ENCODE measurements at regions not wholly inside any gene's neighbourhood (a gene's known extent, or its start where the extent isn't known, plus 50 kb on each side); places are given as distances from the start of the nearest gene placed in this dataset.

- no peak for TF ChIP-seq ZNF384 (IDR thresholded peaks at IDR 0.05; ENCODE audit: borderline replicate concordance, low read depth, low read length)
- no peak for TF ChIP-seq POLR2AphosphoS2 (IDR thresholded peaks at IDR 0.05; ENCODE audit: low read depth, low read length)
- TF ChIP-seq RBBP5 (conservative IDR thresholded peaks at IDR 0.05) = no peak
- no peak for TF ChIP-seq ZZZ3 (IDR thresholded peaks at IDR 0.05; ENCODE audit: control insufficient read depth, insufficient read length, low read depth)
Observed at GRCh38 chr14:86780461-86780860, 1212.5 kb downstream of the GALC start (continued).

DNA sequence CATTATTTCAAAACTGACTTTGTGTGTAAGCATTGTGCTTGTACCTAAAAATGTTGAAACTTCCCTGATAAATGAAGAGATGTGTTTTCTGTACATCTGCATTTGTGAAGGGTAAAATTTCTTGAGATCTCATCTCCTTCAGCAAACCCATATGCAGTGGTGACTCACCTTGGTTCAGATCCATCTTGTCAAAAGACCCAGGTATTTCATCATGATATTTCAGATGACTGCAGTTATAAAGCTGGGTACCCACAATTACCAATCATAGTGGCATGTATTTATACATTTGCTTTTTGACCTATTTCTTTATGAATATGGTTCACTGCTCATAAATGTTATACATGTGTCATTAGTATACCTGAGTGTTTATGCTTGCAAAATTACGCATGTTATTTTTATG is 1213.6 kb downstream of the GALC start:
- Histone ChIP-seq H3K9ac (ENCODE audit: control insufficient read depth, insufficient read depth, low read length) (no peak overlapping the region), H3K4me3 (no peak overlapping the region), H3K4me1 (ENCODE audit: control insufficient read depth, insufficient read depth, low read length) (no peaks in the 10 kb centered on the region), H3K79me2 (ENCODE audit: control insufficient read depth, insufficient read depth, low read length) (no peaks in the 10 kb centered on the region), H4K20me1 (ENCODE audit: control insufficient read depth, insufficient read depth) (no peaks in the 10 kb centered on the region), H3K27ac (ENCODE audit: control insufficient read depth, insufficient read depth) (no peak overlapping the region), H3K9me3 (replicated peaks; ENCODE audit: control insufficient read depth, insufficient read depth, low read length) (no peaks in the 10 kb centered on the region), H2AFZ (ENCODE audit: control insufficient read depth, low read depth, low read length) (no peak overlapping the region), H3K36me3 (ENCODE audit: control insufficient read depth in 2 of 2, insufficient read depth in 2 of 2, low read length in 1 of 2) (no peaks in the 10 kb centered on the region), H3K27me3 (replicated peaks in 1 of 2; ENCODE audit: control insufficient read depth in 2 of 2, insufficient read depth in 2 of 2, low read length in 1 of 2) (no peaks in the 10 kb centered on the region), H3K4me2 (ENCODE audit: control insufficient read depth, insufficient read depth) (no peak overlapping the region)
- in situ Hi-C loops (cut with MboI) (no loop called here), intact Hi-C loops (cut with micrococcal nuclease; ENCODE audit: unreplicated experiment) (no loop called here)
- DNase-seq (ENCODE audit: low read depth, low spot score) (no peak), FAIRE-seq (no peak), ATAC-seq (no peak)
- no peak for TF ChIP-seq PAX5 (IDR thresholded peaks at IDR 0.05; ENCODE audit: borderline replicate concordance, low read depth, low read length)
- POLR2A ChIA-PET = no interaction called here
- BruUV-seq (replicated peaks) = no TSS peak
- 5% methylated on average over 1 of the region's 1 CpG for WGBS (ENCODE audit: insufficient coverage, insufficient replicate concordance, low lambda C conversion rate, missing lambda C conversion rate)
- CTCF ChIA-PET = no interaction called here
- SMC1A ChIA-PET (ENCODE audit: uncharacterized antibody, unreplicated experiment) = interaction anchor here (1.6 kb wide), 1 partner anchor 11 kb away, joined by 4 read pairs; no protein-coding TSS in a partner anchor
- RAD21 ChIA-PET (ENCODE audit: unreplicated experiment) = interaction anchor here (1.6 kb wide), 1 partner anchor 11 kb away, joined by 3 read pairs; no protein-coding TSS in a partner anchor

- Histone ChIP-seq H3K36me3 (ENCODE audit: control insufficient read depth in 2 of 2, insufficient read depth in 2 of 2, low read length in 1 of 2) (no peaks in the 10 kb centered on the region), H3K9me3 (replicated peaks; ENCODE audit: control insufficient read depth, insufficient read depth, low read length) (no peaks in the 10 kb centered on the region), H3K27ac (ENCODE audit: control insufficient read depth, insufficient read depth) (no peak overlapping the region), H4K20me1 (ENCODE audit: control insufficient read depth, insufficient read depth) (no peaks in the 10 kb centered on the region), H3K4me2 (ENCODE audit: control insufficient read depth, insufficient read depth) (no peak overlapping the region), H3K4me3 (no peak overlapping the region), H2AFZ (ENCODE audit: control insufficient read depth, low read depth, low read length) (no peak overlapping the region), H3K9ac (ENCODE audit: control insufficient read depth, insufficient read depth, low read length) (no peak overlapping the region), H3K27me3 (replicated peaks in 1 of 2; ENCODE audit: control insufficient read depth in 2 of 2, insufficient read depth in 2 of 2, low read length in 1 of 2) (no peaks in the 10 kb centered on the region), H3K4me1 (ENCODE audit: control insufficient read depth, insufficient read depth, low read length) (no peaks in the 10 kb centered on the region), H3K79me2 (ENCODE audit: control insufficient read depth, insufficient read depth, low read length) (no peaks in the 10 kb centered on the region)
- intact Hi-C loops (cut with micrococcal nuclease; ENCODE audit: unreplicated experiment) = no loop called here
- DNase-seq (ENCODE audit: low read depth, low spot score) (no peak), ATAC-seq (no peak), FAIRE-seq (no peak)
- ChIA-PET RAD21 (ENCODE audit: unreplicated experiment) (no interaction called here), SMC1A (ENCODE audit: uncharacterized antibody, unreplicated experiment) (interaction anchor here (1.2 kb wide), 2 partner anchors 10 to 124 kb away, joined by 3 to 5 read pairs; no protein-coding TSS in a partner anchor), POLR2A (no interaction called here), CTCF (interaction anchor here (0.5 kb wide), 1 partner anchor 155 kb away, joined by 3 read pairs; no protein-coding TSS in a partner anchor)
- WGBS (ENCODE audit: insufficient coverage, insufficient replicate concordance, low lambda C conversion rate, missing lambda C conversion rate) = 0% methylated on average over 2 of the region's 2 CpGs
- no TSS peak for BruUV-seq (replicated peaks)
- in situ Hi-C loops (cut with MboI) = no loop called here
- TF ChIP-seq POLR2AphosphoS5 (IDR thresholded peaks at IDR 0.05; ENCODE audit: low read length) (no peak), CHD4 (IDR thresholded peaks at IDR 0.05) (no peak), SIN3A (IDR thresholded peaks at IDR 0.05; ENCODE audit: low read depth, low read length) (no peak), E4F1 (IDR thresholded peaks at IDR 0.05; ENCODE audit: borderline replicate concordance, partially characterized antibody) (no peak), SMAD5 (IDR thresholded peaks at IDR 0.05; ENCODE audit: low read depth) (no peak), TCF12 (IDR thresholded peaks at IDR 0.05; ENCODE audit: low read depth, low read length) (no peak), CTCF (IDR thresholded peaks at IDR 0.05 in 2 of 3, conservative IDR thresholded peaks at IDR 0.05 in 1 of 3; ENCODE audit: control insufficient read depth in 2 of 3, extremely low read depth in 1 of 3, insufficient read depth in 1 of 3, low read depth in 3 of 3, low read length in 3 of 3) (no peak), FOXK2 (IDR thresholded peaks at IDR 0.05) (no peak)
Observed at GRCh38 chr14:86777963-86778602, 1214.9 kb downstream of the GALC start.
